Psoas muscle (tissue), 7 donors: ENCODE measurements at regions not wholly inside any gene's neighbourhood (a gene's known extent, or its start where the extent isn't known, plus 50 kb on each side); places are given as distances from the start of the nearest gene placed in this dataset.

Source experiments
- ATAC-seq, 4 donors: fragments of 200-7000 bp; cut with Tn5 transposase; one replicate each; pipeline ENCODE4 v1.9.1; 2020; ENCODE audit warnings: moderate library complexity in 3 of 4, mild to moderate bottlenecking in 2 of 4
- DNase-seq, 2 donors: peaks; one replicate each; pipeline ENCODE4 v3.0.0-alpha.2; 2020
- H3K27ac ChIP-seq: fragments of 200-600 bp; one replicate; pipeline ENCODE4 v1.8.0; 2022
- H3K27me3 ChIP-seq, 3 donors: fragments of 200-600 bp in 1 of 3; one replicate each; pipeline versions ENCODE4 v1.6.1 to v1.8.0; 2013 to 2022; ENCODE audit warnings: low read length in 2 of 3, mild to moderate bottlenecking in 2 of 3, moderate library complexity in 1 of 3; ENCODE audit not compliant: insufficient read depth in 3 of 3
- H3K36me3 ChIP-seq, 2 donors: fragments of 200-600 bp in 1 of 2; one replicate each; pipeline versions ENCODE4 v1.6.1 to v1.8.0; 2013 to 2022; ENCODE audit warnings: low read depth in 1 of 2, mild to moderate bottlenecking in 1 of 2, moderate library complexity in 1 of 2; ENCODE audit not compliant: insufficient read depth in 1 of 2
- H3K4me1 ChIP-seq: fragments of 200-600 bp; one replicate; pipeline ENCODE4 v1.8.0; 2022
- H3K4me3 ChIP-seq: fragments of 200-600 bp; one replicate; pipeline ENCODE4 v1.8.0; 2022; ENCODE audit warnings: mild to moderate bottlenecking
- H3K9me3 ChIP-seq: fragments of 200-600 bp; one replicate; pipeline ENCODE4 v1.8.0; 2022
- WGBS, 3 donors: extraction: QIAGEN DNeasy Blood & Tissue Kit; methylation state at CpG; one replicate each; pipeline versions ENCODE4 v1.1.6 to v1.1.7; 2013; 5-methylcytosine and 5-hydroxymethylcytosine counted together
- intact Hi-C, 2 donors: fragments of 100-400 bp; cut with DNase I; formaldehyde crosslinking; loops; one replicate each; pipeline versions ENCODE4 v1.11.0 to v1.14.2; 2022
- TF ChIP-seq, protein P1 (sequence below): fragments of 200-600 bp; IDR thresholded peaks from one replicate; pipeline ENCODE4 v1.8.0; 2022; ENCODE audit warnings: antibody characterized with exemption
- donor health status: healthy with polysubstance abuse.
- donor health status: DM: no; HTN: no; CAD: no; lungs with moderate emphysema.
- donor health status: Bipolar disorder and iron deficiency.
- donor health status: healthy.
- donor health status: DM: yes; HTN: yes; CAD: no.
- donor health status: DM: no; HTN: no; CAD: no.
- donor health status: DM: yes; HTN: yes; CAD: no.

DNA sequence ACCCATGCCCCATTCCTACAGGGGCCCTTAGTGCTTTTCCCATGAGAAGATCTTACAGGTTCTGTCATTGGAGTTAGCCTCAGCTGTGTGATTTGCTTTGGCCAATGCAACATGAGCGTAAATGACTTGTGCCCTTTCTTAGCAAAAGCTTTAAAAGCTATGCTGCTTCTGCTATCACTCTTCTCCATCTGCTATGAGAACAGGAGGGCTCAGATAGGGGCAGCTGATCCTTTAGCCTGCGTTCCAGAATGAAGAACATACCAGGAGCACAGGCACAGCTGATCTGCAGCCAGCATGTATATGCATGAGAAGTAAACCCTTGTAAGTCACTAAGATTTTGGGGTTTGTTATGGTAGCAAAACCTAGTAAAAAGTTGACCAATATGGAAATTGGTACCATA is 218.2 kb downstream of the SH2D4B start:
- no peak for DNase-seq
- no peaks in the 10 kb centered on the region for H3K4me1 ChIP-seq
- H3K27ac ChIP-seq, result no peak overlapping the region
- H3K4me3 ChIP-seq, result no peak overlapping the region
- no peak for ATAC-seq
- no peaks in the 10 kb centered on the region for H3K36me3 ChIP-seq
- no peaks in the 10 kb centered on the region for H3K9me3 ChIP-seq
- WGBS, 3 donors, result 77 to 80% (median 78%) methylated on average over 2 of the region's 2 CpGs
- TF ChIP-seq, protein P1, sequence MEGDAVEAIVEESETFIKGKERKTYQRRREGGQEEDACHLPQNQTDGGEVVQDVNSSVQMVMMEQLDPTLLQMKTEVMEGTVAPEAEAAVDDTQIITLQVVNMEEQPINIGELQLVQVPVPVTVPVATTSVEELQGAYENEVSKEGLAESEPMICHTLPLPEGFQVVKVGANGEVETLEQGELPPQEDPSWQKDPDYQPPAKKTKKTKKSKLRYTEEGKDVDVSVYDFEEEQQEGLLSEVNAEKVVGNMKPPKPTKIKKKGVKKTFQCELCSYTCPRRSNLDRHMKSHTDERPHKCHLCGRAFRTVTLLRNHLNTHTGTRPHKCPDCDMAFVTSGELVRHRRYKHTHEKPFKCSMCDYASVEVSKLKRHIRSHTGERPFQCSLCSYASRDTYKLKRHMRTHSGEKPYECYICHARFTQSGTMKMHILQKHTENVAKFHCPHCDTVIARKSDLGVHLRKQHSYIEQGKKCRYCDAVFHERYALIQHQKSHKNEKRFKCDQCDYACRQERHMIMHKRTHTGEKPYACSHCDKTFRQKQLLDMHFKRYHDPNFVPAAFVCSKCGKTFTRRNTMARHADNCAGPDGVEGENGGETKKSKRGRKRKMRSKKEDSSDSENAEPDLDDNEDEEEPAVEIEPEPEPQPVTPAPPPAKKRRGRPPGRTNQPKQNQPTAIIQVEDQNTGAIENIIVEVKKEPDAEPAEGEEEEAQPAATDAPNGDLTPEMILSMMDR, result no peak
- intact Hi-C loops, result no loop called here
- no peaks in the 10 kb centered on the region for H3K27me3 ChIP-seq

DNA sequence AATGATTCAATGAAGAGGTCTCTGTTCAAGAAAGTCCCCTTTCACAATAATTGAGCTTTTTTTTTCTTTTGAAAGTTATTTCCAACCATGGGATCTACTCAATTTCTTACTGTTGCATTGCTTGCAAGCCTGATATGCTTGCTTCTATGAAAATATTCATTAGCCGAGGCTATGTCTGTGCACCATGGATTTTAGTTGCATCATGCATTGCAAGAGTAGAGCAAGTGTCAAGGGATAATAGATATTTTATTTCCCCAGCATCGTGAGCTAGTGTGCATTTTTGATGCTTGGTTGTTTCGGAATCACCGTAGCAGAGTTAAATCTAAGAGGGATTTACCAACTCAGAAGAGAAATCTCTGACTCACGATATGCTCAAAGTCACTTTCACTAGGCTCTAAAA is 222.0 kb downstream of the SH2D4B start:
- H3K4me1 ChIP-seq, result no peaks in the 10 kb centered on the region
- no peak overlapping the region for H3K4me3 ChIP-seq
- no peaks in the 10 kb centered on the region for H3K27me3 ChIP-seq
- ATAC-seq, result no peak
- H3K36me3 ChIP-seq, result no peaks in the 10 kb centered on the region
- no peak for DNase-seq
- no peak overlapping the region for H3K27ac ChIP-seq
- no peaks in the 10 kb centered on the region for H3K9me3 ChIP-seq
- 74 to 79% (median 76%) methylated on average over 5 of the region's 5 CpGs for WGBS, 3 donors
- TF ChIP-seq, protein P1, result no peak
- intact Hi-C loops, result no loop called here

DNA sequence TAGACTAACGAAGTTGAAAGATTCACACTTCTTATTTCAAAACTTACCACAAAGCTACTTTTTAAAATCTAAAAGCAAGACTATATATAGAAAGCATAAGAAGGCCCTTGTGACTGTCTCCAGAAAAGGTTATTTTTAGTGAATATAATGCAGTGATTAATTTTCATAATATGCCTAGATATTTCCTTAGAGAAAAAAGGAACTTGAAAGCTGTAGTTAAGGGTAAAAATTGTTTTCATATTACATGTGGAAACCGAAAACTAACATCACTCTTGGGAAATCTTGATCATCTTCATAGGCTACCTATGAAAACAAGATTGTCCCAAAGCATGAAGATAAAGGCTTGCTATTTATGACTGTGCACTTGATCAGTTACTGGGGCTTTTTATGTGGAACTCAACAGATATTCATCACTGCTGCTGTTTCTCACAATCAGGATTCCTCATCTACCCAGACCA is 223.2 kb downstream of the SH2D4B start:
- DNase-seq (no peak), ATAC-seq (no peak)
- Histone ChIP-seq H3K27ac (no peak overlapping the region), H3K4me3 (no peak overlapping the region), H3K4me1 (no peaks in the 10 kb centered on the region), H3K27me3 (no peaks in the 10 kb centered on the region), H3K36me3 (no peaks in the 10 kb centered on the region), H3K9me3 (no peaks in the 10 kb centered on the region)
- TF ChIP-seq, protein P1, result no peak
- intact Hi-C loops, result no loop called here
- WGBS, 3 donors, result 58 to 69% (median 68%) methylated on average over 2 of the region's 2 CpGs

DNA sequence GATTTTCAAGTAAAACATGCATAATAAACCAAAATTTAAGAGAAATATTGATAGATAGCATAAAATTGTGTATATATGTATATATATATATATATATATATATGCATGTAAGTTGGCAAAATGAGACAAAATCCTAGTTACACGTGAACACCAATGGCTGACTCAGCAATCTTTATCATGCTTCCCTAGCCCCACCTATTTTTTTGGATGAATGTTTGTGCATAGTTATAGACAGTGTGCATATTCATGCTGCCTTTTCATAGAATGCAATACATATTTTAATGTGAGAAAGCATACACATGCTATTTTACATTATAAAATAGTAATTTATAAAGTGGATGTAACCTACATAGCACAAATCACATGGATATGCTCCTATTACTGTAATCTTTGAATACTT is 230.3 kb downstream of the SH2D4B start:
- WGBS, 3 donors, result 9 to 41% (median 26%) methylated on average over 1 of the region's 1 CpG
- Histone ChIP-seq H3K36me3 (no peaks in the 10 kb centered on the region), H3K4me1 (no peaks in the 10 kb centered on the region), H3K27me3 (no peaks in the 10 kb centered on the region), H3K9me3 (no peaks in the 10 kb centered on the region), H3K4me3 (no peak overlapping the region), H3K27ac (no peak overlapping the region)
- ATAC-seq, result no peak
- DNase-seq, result no peak
- intact Hi-C loops, result no loop called here
- TF ChIP-seq, protein P1, result no peak

DNA sequence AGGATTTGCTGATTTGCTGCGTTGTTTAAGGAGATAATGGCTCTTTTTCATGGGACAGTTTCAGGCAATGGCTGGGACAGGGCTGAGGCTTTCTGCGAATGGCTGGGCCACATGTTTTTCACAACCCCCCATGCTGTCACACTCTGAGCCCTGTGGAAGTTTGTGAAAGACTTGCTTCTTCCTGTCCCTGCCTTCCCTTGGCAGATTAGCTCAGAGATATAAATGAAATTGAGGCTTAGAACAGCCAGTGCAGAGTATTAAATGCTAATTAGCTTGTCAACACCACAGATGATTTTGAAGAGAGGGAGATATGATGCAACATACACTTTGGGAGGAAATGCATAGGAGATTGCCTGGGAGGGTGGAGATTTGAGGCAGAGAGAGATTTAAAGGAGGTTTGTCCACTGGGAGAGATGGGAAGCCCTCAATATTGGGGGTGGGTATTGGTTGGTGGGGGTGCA is 232.0 kb downstream of the SH2D4B start:
- no peaks in the 10 kb centered on the region for H3K27me3 ChIP-seq
- intact Hi-C loops, result no loop called here
- DNase-seq, result no peak
- ATAC-seq, result no peak
- H3K9me3 ChIP-seq, result no peaks in the 10 kb centered on the region
- H3K36me3 ChIP-seq, result no peaks in the 10 kb centered on the region
- WGBS, 3 donors, result 55 to 59% (median 56%) methylated on average over 2 of the region's 2 CpGs
- H3K4me1 ChIP-seq, result no peaks in the 10 kb centered on the region
- H3K27ac ChIP-seq, result no peak overlapping the region
- TF ChIP-seq, protein P1, result no peak
- no peak overlapping the region for H3K4me3 ChIP-seq
